Transverse colon (tissue), 4 donors: ENCODE measurements at regions not wholly inside any gene's neighbourhood (a gene's known extent, or its start where the extent isn't known, plus 50 kb on each side); places are given as distances from the start of the nearest gene placed in this dataset.

Source experiments
- EP300 ChIP-seq: sonication (generic); formaldehyde crosslinking; IDR thresholded peaks from one replicate; pipeline ENCODE4 v1.6.1; 2017; ENCODE audit warnings: antibody characterized with exemption, low read depth
- POLR2A ChIP-seq: fragments of 450-650 bp; IDR thresholded peaks from one replicate; pipeline ENCODE4 v1.6.1; 2016; ENCODE audit warnings: antibody characterized with exemption, mild to moderate bottlenecking, moderate library complexity
- POLR2AphosphoS5 ChIP-seq, 3 donors: sonication (generic); formaldehyde crosslinking; IDR thresholded peaks; one replicate each; pipeline ENCODE4 v1.6.1; 2016; ENCODE audit warnings: antibody characterized with exemption in 3 of 3
- TF ChIP-seq, protein P1 (sequence below), 5 experiments: fragments of 200-600 bp in 3 of 5; fragments of 450-650 bp in 2 of 5; sonication (generic) in 3 of 5; IDR thresholded peaks; 1 replicate in 2 of 5; 2 replicates in 3 of 5; pipeline ENCODE4 v1.5.1; 2016 to 2017; ENCODE audit warnings: antibody characterized with exemption in 5 of 5, inconsistent platforms in 3 of 5, mild to moderate bottlenecking in 2 of 5, moderate library complexity in 1 of 5

DNA sequence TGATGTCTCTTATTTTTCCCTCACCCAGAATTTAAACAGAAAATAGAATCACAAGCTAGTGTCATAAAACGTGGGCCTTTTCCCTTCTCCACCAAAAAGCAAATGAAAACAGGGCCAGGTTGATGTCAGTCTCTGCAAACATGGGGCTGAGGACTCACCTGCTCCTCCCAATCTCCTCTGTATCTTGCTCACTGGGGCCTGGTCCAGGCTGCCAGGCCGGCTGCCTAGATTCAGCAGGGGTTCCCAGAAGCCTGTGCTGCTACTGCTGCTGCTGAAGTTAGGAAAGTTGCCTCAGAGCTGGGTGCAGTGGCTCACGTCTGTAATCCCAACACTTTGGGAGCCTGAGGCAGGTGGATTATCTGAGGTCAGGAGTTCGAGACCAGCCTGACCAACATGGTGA is 84.3 kb downstream of the PCDH1 start:
- TF ChIP-seq POLR2A (no peak), POLR2AphosphoS5 (IDR thresholded peaks at IDR 0.05) (no peak), EP300 (no peak)
- TF ChIP-seq, protein P1, sequence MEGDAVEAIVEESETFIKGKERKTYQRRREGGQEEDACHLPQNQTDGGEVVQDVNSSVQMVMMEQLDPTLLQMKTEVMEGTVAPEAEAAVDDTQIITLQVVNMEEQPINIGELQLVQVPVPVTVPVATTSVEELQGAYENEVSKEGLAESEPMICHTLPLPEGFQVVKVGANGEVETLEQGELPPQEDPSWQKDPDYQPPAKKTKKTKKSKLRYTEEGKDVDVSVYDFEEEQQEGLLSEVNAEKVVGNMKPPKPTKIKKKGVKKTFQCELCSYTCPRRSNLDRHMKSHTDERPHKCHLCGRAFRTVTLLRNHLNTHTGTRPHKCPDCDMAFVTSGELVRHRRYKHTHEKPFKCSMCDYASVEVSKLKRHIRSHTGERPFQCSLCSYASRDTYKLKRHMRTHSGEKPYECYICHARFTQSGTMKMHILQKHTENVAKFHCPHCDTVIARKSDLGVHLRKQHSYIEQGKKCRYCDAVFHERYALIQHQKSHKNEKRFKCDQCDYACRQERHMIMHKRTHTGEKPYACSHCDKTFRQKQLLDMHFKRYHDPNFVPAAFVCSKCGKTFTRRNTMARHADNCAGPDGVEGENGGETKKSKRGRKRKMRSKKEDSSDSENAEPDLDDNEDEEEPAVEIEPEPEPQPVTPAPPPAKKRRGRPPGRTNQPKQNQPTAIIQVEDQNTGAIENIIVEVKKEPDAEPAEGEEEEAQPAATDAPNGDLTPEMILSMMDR (IDR thresholded peaks at IDR 0.05), result no peak
